ENCODE measurements at regions not wholly inside any gene's neighbourhood (a gene's known extent, or its start where the extent isn't known, plus 50 kb on each side); places are given as distances from the start of the nearest gene placed in this dataset.

GRCh38 chr1:194533641-194534040 lies 1347.2 kb upstream of the B3GALT2 start:
- CTCF ChIA-PET: no interaction called here
- H3K4me3 Mint-ChIP-seq: no peak overlapping the region
- H3K27me3 Mint-ChIP-seq: no peaks in the 10 kb centered on the region
- H3K36me3 Mint-ChIP-seq (ENCODE audit: low read depth): no peaks in the 10 kb centered on the region
- H3K9me3 Mint-ChIP-seq: no peaks in the 10 kb centered on the region
- POLR2A ChIA-PET: no interaction called here
- H3K4me1 Mint-ChIP-seq: no peaks in the 10 kb centered on the region
- H3K27ac Mint-ChIP-seq: no peak overlapping the region
- DNase-seq: no peak

- H3K9me3 Mint-ChIP-seq: no peaks in the 10 kb centered on the region
- no peaks in the 10 kb centered on the region for H3K27me3 Mint-ChIP-seq
- H3K27ac Mint-ChIP-seq: no peak overlapping the region
- no peak for DNase-seq
- CTCF ChIA-PET: no interaction called here
- no peaks in the 10 kb centered on the region for H3K4me1 Mint-ChIP-seq
- no peaks in the 10 kb centered on the region for H3K36me3 Mint-ChIP-seq (ENCODE audit: low read depth)
- POLR2A ChIA-PET: no interaction called here
- H3K4me3 Mint-ChIP-seq: no peak overlapping the region
These were observed 1331.2 kb upstream of the B3GALT2 start for GRCh38 chr1:194517567-194517966.

- Mint-ChIP-seq H3K4me3 (no peak overlapping the region), H3K27ac (no peak overlapping the region), H3K36me3 (ENCODE audit: low read depth) (no peaks in the 10 kb centered on the region), H3K9me3 (no peaks in the 10 kb centered on the region), H3K27me3 (no peaks in the 10 kb centered on the region), H3K4me1 (no peaks in the 10 kb centered on the region)
- CTCF ChIA-PET: no interaction called here
- POLR2A ChIA-PET: no interaction called here
- DNase-seq: no peak
These were observed 1329.5 kb upstream of the B3GALT2 start for GRCh38 chr1:194515916-194516315.

GRCh38 chr1:194512957-194513356 lies 1326.5 kb upstream of the B3GALT2 start:
- H3K36me3 Mint-ChIP-seq (ENCODE audit: low read depth): no peaks in the 10 kb centered on the region
- POLR2A ChIA-PET: no interaction called here
- no peak overlapping the region for H3K4me3 Mint-ChIP-seq
- CTCF ChIA-PET: no interaction called here
- H3K4me1 Mint-ChIP-seq: no peaks in the 10 kb centered on the region
- peaks cover 5% of the 10 kb centered on the region for H3K9me3 Mint-ChIP-seq
- no peaks in the 10 kb centered on the region for H3K27me3 Mint-ChIP-seq
- DNase-seq: no peak
- H3K27ac Mint-ChIP-seq: no peak overlapping the region

- ChIA-PET POLR2A (no interaction called here), CTCF (no interaction called here)
- Mint-ChIP-seq H3K4me3 (no peak overlapping the region), H3K9me3 (peaks cover 5% of the 10 kb centered on the region), H3K27ac (no peak overlapping the region), H3K36me3 (ENCODE audit: low read depth) (no peaks in the 10 kb centered on the region), H3K4me1 (no peaks in the 10 kb centered on the region), H3K27me3 (no peaks in the 10 kb centered on the region)
- no peak for DNase-seq
These were observed 1325.9 kb upstream of the B3GALT2 start for GRCh38 chr1:194512345-194512744.

GRCh38 chr1:194503209-194503608 lies 1316.8 kb upstream of the B3GALT2 start:
- no peaks in the 10 kb centered on the region for H3K27me3 Mint-ChIP-seq
- H3K27ac Mint-ChIP-seq: no peak overlapping the region
- no peak overlapping the region for H3K4me3 Mint-ChIP-seq
- no peaks in the 10 kb centered on the region for H3K4me1 Mint-ChIP-seq
- H3K36me3 Mint-ChIP-seq (ENCODE audit: low read depth): no peaks in the 10 kb centered on the region
- ChIA-PET POLR2A (no interaction called here), CTCF (no interaction called here)
- DNase-seq: no peak
- H3K9me3 Mint-ChIP-seq: no peaks in the 10 kb centered on the region

- ChIA-PET POLR2A (no interaction called here), CTCF (no interaction called here)
- Mint-ChIP-seq H3K4me1 (no peaks in the 10 kb centered on the region), H3K27ac (no peak overlapping the region), H3K27me3 (no peaks in the 10 kb centered on the region), H3K4me3 (no peak overlapping the region), H3K9me3 (peaks cover 3% of the 10 kb centered on the region), H3K36me3 (ENCODE audit: low read depth) (no peaks in the 10 kb centered on the region)
- DNase-seq: no peak
These were observed 1309.0 kb upstream of the B3GALT2 start for GRCh38 chr1:194495434-194495833.

GRCh38 chr1:194487172-194487571 lies 1300.8 kb upstream of the B3GALT2 start:
- Mint-ChIP-seq H3K4me3 (no peak overlapping the region), H3K9me3 (no peaks in the 10 kb centered on the region), H3K27ac (no peak overlapping the region), H3K36me3 (ENCODE audit: low read depth) (no peaks in the 10 kb centered on the region), H3K27me3 (no peaks in the 10 kb centered on the region), H3K4me1 (no peaks in the 10 kb centered on the region)
- POLR2A ChIA-PET: no interaction called here
- DNase-seq: no peak
- CTCF ChIA-PET: no interaction called here

GRCh38 chr1:194485432-194485831 lies 1299.0 kb upstream of the B3GALT2 start:
- Mint-ChIP-seq H3K4me1 (no peaks in the 10 kb centered on the region), H3K36me3 (ENCODE audit: low read depth) (no peaks in the 10 kb centered on the region), H3K27me3 (no peaks in the 10 kb centered on the region), H3K4me3 (no peak overlapping the region), H3K9me3 (no peaks in the 10 kb centered on the region), H3K27ac (no peak overlapping the region)
- ChIA-PET CTCF (no interaction called here), POLR2A (no interaction called here)
- DNase-seq: no peak

GRCh38 chr1:194478731-194479130 lies 1292.3 kb upstream of the B3GALT2 start:
- Mint-ChIP-seq H3K27me3 (no peaks in the 10 kb centered on the region), H3K4me3 (no peak overlapping the region), H3K9me3 (no peaks in the 10 kb centered on the region), H3K27ac (no peak overlapping the region), H3K36me3 (ENCODE audit: low read depth) (no peaks in the 10 kb centered on the region), H3K4me1 (no peaks in the 10 kb centered on the region)
- CTCF ChIA-PET: no interaction called here
- POLR2A ChIA-PET: no interaction called here
- DNase-seq: no peak

- Mint-ChIP-seq H3K27ac (no peak overlapping the region), H3K27me3 (no peaks in the 10 kb centered on the region), H3K4me3 (no peak overlapping the region), H3K36me3 (ENCODE audit: low read depth) (no peaks in the 10 kb centered on the region), H3K9me3 (no peaks in the 10 kb centered on the region), H3K4me1 (no peaks in the 10 kb centered on the region)
- ChIA-PET POLR2A (no interaction called here), CTCF (no interaction called here)
- DNase-seq: no peak
These were observed 1291.5 kb upstream of the B3GALT2 start for GRCh38 chr1:194477908-194478307.

- ChIA-PET POLR2A (no interaction called here), CTCF (no interaction called here)
- no peak overlapping the region for H3K27ac Mint-ChIP-seq
- H3K36me3 Mint-ChIP-seq (ENCODE audit: low read depth): no peaks in the 10 kb centered on the region
- H3K9me3 Mint-ChIP-seq: no peaks in the 10 kb centered on the region
- H3K27me3 Mint-ChIP-seq: no peaks in the 10 kb centered on the region
- H3K4me3 Mint-ChIP-seq: no peak overlapping the region
- DNase-seq: no peak
- no peaks in the 10 kb centered on the region for H3K4me1 Mint-ChIP-seq
These were observed 1290.5 kb upstream of the B3GALT2 start for GRCh38 chr1:194476872-194477271.

- Mint-ChIP-seq H3K9me3 (no peaks in the 10 kb centered on the region), H3K4me1 (no peaks in the 10 kb centered on the region), H3K27me3 (no peaks in the 10 kb centered on the region), H3K36me3 (ENCODE audit: low read depth) (no peaks in the 10 kb centered on the region), H3K27ac (no peak overlapping the region), H3K4me3 (no peak overlapping the region)
- DNase-seq: no peak
- ChIA-PET POLR2A (no interaction called here), CTCF (no interaction called here)
These were observed 1289.9 kb upstream of the B3GALT2 start for GRCh38 chr1:194476351-194476750.

- Mint-ChIP-seq H3K4me3 (no peak overlapping the region), H3K4me1 (no peaks in the 10 kb centered on the region), H3K9me3 (no peaks in the 10 kb centered on the region), H3K27me3 (no peaks in the 10 kb centered on the region), H3K36me3 (ENCODE audit: low read depth) (no peaks in the 10 kb centered on the region), H3K27ac (no peak overlapping the region)
- DNase-seq: no peak
- ChIA-PET POLR2A (no interaction called here), CTCF (no interaction called here)
These were observed 1288.3 kb upstream of the B3GALT2 start for GRCh38 chr1:194474701-194475100.

- H3K4me3 Mint-ChIP-seq: no peak overlapping the region
- ChIA-PET POLR2A (no interaction called here), CTCF (no interaction called here)
- H3K27me3 Mint-ChIP-seq: no peaks in the 10 kb centered on the region
- H3K9me3 Mint-ChIP-seq: no peaks in the 10 kb centered on the region
- no peak for DNase-seq
- no peaks in the 10 kb centered on the region for H3K4me1 Mint-ChIP-seq
- no peak overlapping the region for H3K27ac Mint-ChIP-seq
- H3K36me3 Mint-ChIP-seq (ENCODE audit: low read depth): no peaks in the 10 kb centered on the region
These were observed 1287.4 kb upstream of the B3GALT2 start for GRCh38 chr1:194473766-194474165.
